Neural cell (in vitro differentiated cells): ENCODE measurements at regions not wholly inside any gene's neighbourhood (a gene's known extent, or its start where the extent isn't known, plus 50 kb on each side); places are given as distances from the start of the nearest gene placed in this dataset.

Experiments used
- POLR2AphosphoS5 ChIP-seq: IDR thresholded peaks from 2 replicates; pipeline ENCODE4 v1.6.1; 2012
- TF ChIP-seq, protein P1 (sequence below): fragments of 450-650 bp; IDR thresholded peaks from 2 replicates; pipeline ENCODE4 v1.5.1; 2014; ENCODE audit warnings: antibody characterized with exemption, mild to moderate bottlenecking, moderate library complexity; ENCODE audit not compliant: poor library complexity, severe bottlenecking

DNA sequence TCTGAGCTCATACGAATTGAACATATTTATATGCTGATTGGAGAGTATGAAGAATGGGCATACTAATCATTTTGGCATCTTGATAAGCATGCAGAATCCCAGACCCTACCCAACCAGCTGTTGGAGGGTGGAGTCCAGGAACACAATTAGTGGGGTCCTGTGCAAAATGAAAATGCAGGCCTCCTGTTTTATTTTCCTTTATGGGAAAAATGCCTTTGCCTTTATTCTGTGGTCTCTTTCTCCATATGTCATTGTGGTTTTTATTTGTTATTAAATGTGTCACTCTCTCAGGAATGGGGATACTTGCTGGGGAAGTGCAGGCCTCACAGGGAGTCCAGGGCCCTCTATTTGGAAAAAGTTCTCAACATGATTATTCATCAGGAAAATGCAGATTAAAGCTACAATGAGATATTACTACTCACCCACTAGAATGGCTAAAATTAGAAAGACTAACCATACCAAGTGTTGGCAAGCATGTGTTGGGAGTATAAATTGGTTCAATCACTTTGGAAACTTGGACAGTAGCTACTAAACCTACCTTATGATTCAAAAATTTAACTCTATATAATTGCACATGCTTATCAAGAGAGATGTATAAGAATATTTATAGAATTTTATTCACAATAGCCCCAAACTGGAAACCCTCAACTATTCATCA, 185.1 kb upstream of the FOXN2 start:
- TF ChIP-seq, protein P1, sequence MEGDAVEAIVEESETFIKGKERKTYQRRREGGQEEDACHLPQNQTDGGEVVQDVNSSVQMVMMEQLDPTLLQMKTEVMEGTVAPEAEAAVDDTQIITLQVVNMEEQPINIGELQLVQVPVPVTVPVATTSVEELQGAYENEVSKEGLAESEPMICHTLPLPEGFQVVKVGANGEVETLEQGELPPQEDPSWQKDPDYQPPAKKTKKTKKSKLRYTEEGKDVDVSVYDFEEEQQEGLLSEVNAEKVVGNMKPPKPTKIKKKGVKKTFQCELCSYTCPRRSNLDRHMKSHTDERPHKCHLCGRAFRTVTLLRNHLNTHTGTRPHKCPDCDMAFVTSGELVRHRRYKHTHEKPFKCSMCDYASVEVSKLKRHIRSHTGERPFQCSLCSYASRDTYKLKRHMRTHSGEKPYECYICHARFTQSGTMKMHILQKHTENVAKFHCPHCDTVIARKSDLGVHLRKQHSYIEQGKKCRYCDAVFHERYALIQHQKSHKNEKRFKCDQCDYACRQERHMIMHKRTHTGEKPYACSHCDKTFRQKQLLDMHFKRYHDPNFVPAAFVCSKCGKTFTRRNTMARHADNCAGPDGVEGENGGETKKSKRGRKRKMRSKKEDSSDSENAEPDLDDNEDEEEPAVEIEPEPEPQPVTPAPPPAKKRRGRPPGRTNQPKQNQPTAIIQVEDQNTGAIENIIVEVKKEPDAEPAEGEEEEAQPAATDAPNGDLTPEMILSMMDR: no peak
- TF ChIP-seq POLR2AphosphoS5: no peak
